HG03045 (cell line): ENCODE measurements at regions not wholly inside any gene's neighbourhood (a gene's known extent, or its start where the extent isn't known, plus 50 kb on each side); places are given as distances from the start of the nearest gene placed in this dataset.

Experiments
- ATAC-seq: cut with Tn5 transposase; IDR thresholded peaks from one replicate; pipeline ENCODE4 v1.9.1; 2021; ENCODE audit warnings: mild to moderate bottlenecking, moderate library complexity; ENCODE audit not compliant: unreplicated experiment

DNA sequence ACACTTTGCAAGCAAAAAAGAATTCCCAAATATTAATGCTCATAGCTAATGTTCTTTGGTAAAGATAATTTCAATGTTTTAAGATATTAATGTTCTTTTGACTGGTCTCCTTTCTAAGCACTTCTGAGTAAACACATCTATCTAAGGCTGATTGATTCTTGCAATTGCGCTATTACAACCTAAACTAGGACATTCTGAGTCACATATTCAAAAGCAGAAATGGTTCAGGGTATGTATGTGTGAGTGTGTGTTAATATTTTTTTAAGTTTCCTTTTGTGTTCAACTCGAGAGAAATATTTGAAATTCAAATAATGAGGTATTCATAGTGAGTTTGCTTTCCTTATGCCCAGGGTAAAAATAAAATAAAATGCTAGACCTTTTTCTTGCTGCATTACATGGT is 203.6 kb upstream of the GRIK3 start:
- ATAC-seq, result no peak

DNA sequence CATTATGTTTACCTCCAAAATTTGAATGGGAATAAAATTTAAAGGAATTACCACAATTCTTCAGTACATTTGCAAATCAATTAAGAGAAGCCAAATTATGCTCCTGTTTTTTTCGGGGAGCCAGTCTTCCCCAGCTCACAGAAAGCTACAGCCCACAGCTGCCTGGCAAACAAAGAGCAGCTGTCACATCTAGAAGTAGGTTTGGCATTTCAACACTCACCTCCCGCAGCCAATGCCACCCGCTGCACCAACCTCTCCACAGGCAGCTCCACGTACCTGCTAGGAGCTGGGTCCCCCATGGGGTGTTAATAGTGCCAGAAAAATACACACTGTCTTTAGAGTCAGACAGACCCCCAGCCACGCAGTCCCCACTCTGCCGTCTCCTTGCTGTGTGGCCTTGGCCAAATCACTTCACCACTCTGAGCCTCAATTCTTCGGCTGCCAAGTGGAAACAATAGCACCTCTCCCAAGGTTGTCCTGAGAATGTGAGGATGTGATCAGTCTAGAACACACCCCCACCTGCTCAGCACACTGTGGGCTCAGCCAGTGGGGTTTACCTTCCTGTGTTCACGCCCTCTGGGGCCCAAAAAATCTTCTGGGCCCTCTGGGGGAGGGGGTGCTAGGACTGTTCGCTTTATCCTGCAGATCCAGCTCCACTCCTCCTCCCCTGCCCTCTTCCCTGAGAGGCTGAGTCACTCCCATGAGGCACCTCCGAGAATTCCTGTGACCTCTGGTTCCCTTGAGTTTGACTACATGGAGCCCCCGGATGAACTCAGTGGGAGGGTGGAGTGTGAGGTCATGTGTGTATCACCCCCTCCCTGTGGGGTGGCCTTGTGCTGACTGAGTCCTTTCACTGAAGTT is 204.3 kb upstream of the GRIK3 start:
- ATAC-seq, result no peak

GRCh38 chr1:37239225-37239740 is 205.0 kb upstream of the GRIK3 start:
- no peak for ATAC-seq

DNA sequence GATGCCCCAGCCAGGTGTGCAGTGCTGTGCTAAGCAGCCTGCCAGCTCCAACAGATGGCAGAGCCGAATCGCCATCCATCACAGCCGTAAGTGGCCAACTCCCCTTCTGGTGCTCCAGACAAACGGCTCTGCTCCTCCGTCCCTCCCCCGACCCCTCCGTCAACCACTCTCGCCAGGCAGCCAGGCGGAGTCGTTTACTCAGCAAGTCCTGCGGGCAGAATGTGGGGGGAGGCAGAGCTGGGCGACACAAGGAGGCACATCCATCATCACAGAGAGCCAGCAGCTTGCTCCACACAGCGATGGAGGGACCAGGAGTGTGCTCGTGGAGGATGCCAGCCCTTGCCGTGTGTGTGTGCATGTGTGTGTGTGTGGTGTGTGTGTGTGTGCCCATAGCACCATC is 206.6 kb upstream of the GRIK3 start:
- ATAC-seq, result no peak

DNA sequence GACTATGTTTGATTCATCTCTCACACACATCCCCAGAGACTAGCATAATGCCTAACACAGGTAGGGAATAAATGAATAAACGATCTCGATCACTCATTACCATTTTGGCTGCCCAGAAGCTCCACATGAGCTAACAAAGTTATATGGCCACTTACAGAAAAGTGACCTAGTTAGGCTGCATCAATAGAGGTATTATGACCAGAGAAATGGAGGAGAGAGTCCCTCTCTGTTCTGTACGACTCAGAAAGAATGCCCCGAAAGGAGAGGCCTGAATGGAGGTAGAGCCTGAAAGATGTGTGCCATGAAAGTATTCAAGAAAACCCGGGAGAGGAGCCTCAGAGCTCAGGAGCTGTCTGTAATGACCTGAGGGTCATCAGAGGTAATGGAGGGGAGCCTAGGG is 208.2 kb upstream of the GRIK3 start:
- no peak for ATAC-seq

DNA sequence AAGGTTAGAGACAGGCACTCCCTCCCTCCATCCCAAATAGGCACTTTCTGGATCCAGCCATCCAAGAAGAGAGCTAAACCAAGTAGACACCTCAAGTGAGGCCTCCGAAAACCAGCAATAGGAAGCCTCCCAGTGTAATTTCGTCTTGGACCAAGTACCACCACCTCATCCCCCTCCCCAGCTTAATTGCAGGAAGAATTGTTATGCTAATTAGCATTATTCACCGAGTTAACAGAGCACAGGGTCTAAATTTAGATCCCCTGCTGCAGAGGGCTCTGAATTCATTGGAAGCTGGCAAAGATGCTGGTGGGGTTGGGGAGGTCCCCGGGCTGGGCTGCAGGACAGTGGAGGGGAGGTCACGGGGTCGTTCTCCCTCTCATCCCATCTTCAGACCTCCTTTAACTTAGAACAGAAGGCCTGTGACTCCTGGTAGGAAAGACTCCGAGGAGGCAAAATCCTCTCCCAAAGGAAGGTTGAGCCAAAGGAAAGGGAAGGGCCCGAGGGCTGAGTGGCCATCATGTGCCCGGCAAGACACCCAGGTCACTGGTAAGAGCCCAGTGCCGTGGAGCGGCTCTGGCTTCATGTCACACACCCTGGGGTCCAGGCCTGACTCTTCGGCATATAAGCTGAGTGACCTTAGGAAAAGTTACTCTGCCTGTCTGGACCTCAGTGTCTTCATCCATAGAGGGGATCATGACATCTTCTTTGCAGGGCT is 209.2 kb upstream of the GRIK3 start:
- ATAC-seq, result no peak

DNA sequence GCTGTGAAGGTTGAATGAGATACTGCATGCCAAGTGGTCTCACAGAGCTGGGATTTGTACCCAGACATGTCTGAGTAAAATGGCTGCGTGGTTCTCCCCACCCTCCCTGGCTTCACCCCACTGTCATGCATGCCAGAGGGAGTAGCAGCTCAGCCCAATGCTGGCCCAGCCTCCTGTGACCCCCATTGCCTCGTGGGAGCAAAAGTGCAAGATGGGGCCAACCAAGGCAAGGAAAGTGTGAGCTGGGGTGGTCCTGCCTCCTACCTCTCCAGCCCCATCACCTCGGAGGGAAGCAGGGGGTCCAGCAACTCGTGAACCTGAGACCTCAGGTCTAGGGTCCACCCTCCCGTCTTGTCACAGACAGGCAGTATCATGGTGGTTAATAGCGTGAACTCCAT is 209.8 kb upstream of the GRIK3 start:
- ATAC-seq, result no peak

DNA sequence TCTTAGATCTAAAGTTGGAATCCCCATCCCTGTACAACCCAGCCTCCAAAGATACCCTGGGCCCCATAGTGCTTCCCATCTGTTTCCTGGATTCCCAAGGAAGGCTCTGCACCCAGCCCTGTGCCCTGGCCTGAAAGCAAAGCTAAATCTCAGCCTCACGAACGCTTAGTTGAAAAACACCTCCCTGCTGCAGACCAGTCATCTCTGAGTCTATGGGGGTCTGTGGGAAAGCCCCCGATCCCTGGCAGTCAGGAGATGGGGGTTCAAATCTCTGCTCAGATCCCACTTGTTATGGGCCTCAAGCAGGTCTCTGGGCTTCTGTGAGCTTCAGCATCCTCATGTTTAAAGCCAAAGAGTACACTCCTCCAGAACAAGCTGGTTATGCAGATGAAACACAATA is 210.5 kb upstream of the GRIK3 start:
- no peak for ATAC-seq

DNA sequence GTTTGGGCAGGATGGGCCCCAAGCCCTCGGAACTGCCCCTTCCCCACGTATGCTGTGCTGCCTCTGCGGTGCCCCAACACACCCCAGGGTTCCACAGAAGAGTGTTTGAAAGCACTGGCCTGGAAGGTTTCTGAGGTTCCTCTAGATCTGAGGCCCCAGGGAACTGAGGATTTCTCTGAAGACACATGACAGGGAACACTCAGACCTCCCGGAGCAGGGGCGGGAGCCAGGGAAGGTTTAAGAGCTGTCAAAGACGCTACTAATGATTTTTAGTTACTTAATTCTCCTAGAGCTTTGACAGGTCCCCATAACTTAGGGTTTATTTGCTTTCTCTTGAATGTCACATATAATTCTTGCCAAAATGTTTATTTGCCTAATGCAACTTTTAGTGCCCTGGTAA is 212.3 kb upstream of the GRIK3 start:
- no peak for ATAC-seq

GRCh38 chr1:37250371-37250770 is 216.1 kb upstream of the GRIK3 start:
- ATAC-seq, result no peak

- no peak for ATAC-seq
Measured at GRCh38 chr1:37255136-37255795, 219.1 kb upstream of the ZC3H12A start.

GRCh38 chr1:37255868-37256267 is 218.5 kb upstream of the ZC3H12A start:
- no peak for ATAC-seq

GRCh38 chr1:37257646-37258045 is 216.7 kb upstream of the ZC3H12A start:
- ATAC-seq, result no peak

- no peak for ATAC-seq
Measured at GRCh38 chr1:37258068-37258467, 216.3 kb upstream of the ZC3H12A start.

GRCh38 chr1:37259019-37259418 is 215.4 kb upstream of the ZC3H12A start:
- ATAC-seq, result no peak

DNA sequence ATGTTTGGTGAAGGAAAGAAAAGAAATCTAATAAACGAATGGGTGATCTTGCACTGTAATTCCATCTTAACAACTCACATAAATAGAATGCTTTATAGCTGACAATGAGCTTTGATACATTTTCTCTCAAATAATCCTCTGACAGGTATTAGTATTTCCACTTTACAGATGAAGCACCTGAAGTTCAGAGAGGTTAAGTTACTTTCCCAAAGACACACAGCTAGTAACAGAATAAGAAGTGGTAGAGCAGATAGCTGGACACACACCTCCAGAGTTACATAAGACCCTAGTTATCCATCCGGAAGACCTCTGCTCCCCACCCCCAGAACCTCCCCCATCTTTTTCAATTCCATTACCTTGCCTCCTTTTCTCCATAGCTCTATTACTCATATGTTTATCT is 213.3 kb upstream of the ZC3H12A start:
- no peak for ATAC-seq

- ATAC-seq, result no peak
Measured at GRCh38 chr1:37262439-37263170, 211.8 kb upstream of the ZC3H12A start.

DNA sequence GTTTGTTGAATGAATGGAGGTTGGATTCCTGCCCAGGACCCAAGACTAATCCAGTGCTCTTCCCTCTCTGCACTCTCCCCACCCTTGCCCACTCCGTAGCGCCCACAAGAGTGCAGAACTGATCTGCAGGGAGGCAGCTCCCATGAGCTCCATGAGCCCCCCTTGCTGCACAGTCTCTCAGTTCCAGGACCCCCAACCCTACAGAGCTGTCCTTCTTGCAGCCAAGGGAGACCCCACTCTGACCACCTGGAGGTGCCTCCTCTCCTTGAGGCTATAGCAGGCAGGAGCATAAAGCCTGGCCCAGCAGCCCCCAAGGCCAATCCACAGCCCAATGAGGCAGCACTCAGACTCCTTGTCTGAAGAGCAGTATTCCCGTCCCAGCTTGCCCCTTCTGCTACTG is 209.2 kb upstream of the ZC3H12A start:
- ATAC-seq, result no peak

GRCh38 chr1:37265786-37266667 is 208.4 kb upstream of the ZC3H12A start:
- ATAC-seq, result no peak
